WERI-Rb-1 (cell line): ENCODE measurements at regions not wholly inside any gene's neighbourhood (a gene's known extent, or its start where the extent isn't known, plus 50 kb on each side); places are given as distances from the start of the nearest gene placed in this dataset.
"Not testable (repeated sequence)": the region's sequence is repeated elsewhere in the genome, so short reads cannot be mapped to it uniquely, and the experiment has no call there.

ENCODE experiments used
- DNase-seq: peaks from one replicate; pipeline ENCODE4 v3.0.0-alpha.2; 2020
- H3K27ac ChIP-seq: fragments of 250-450 bp; sonication (Bioruptor Pico); 2 replicates; pipeline ENCODE4 v1.5.1; 2020; ENCODE audit warnings: mild to moderate bottlenecking, moderate library complexity
- H3K27me3 ChIP-seq: fragments of 250-450 bp; sonication (Bioruptor Pico); 2 replicates; pipeline ENCODE4 v1.5.1; 2021; ENCODE audit warnings: mild to moderate bottlenecking, low read depth, moderate library complexity; ENCODE audit not compliant: insufficient read depth, severe bottlenecking
- H3K36me3 ChIP-seq: fragments of 250-450 bp; sonication (Bioruptor Pico); 2 replicates; pipeline ENCODE4 v1.5.1; 2020; ENCODE audit warnings: mild to moderate bottlenecking, moderate library complexity
- H3K4me3 ChIP-seq: 2 replicates; pipeline ENCODE4 v1.5.1; 2011; ENCODE audit warnings: low read depth, mild to moderate bottlenecking, control low read depth, low read length
- H3K9me3 ChIP-seq: fragments of 250-450 bp; sonication (Bioruptor Pico); 2 replicates; pipeline ENCODE4 v1.5.1; 2021; ENCODE audit warnings: mild to moderate bottlenecking, moderate library complexity; ENCODE audit not compliant: severe bottlenecking
- TF ChIP-seq, protein P1 (sequence below): IDR thresholded peaks from 2 replicates; pipeline ENCODE4 v1.5.1; 2011; ENCODE audit warnings: low read depth, mild to moderate bottlenecking, control low read depth, inconsistent platforms, low read length

DNA sequence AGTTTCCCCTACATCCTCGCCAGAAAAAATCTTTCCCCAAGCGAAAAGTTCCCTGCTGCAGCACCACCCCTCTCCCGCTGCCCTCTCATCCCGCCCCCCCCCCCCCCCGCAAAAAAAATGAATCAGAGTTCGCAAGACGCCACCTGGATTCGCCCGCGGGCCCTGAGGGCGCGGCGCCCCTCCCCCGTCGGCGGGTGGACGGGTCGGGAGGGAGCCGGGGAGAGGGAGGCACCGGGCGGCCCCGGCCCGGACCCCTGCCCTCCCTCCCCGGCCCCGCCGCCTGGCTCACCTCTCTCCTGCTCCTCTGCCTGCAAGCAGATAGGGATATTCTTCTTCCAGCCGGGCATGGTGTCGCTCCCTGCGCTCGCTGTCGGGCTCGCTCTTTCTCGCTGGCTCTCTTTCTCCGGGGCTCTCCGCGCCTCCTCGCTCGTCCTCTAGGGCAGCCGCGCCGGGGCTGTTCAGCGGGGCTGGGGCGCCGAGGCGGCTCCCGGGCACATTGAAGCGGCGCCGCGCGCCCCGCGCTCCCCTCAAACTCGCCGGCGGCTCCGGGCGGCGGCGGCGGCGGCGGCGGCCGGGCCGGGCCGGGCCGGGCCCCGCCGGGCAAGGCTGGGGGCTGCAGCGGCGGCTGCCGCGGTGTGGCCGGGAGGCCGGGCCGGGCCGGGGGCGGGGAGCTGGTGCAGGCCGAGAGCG is 200.3 kb upstream of the CAND1 start:
- DNase-seq: peak; percentile 54
- no peaks in the 10 kb centered on the region for H3K27me3 ChIP-seq
- H3K4me3 ChIP-seq: peak overlapping the region; percentile 60
- H3K36me3 ChIP-seq: no peaks in the 10 kb centered on the region
- H3K9me3 ChIP-seq: no peaks in the 10 kb centered on the region
- peak overlapping the region; percentile 78 for H3K27ac ChIP-seq
- TF ChIP-seq, protein P1, sequence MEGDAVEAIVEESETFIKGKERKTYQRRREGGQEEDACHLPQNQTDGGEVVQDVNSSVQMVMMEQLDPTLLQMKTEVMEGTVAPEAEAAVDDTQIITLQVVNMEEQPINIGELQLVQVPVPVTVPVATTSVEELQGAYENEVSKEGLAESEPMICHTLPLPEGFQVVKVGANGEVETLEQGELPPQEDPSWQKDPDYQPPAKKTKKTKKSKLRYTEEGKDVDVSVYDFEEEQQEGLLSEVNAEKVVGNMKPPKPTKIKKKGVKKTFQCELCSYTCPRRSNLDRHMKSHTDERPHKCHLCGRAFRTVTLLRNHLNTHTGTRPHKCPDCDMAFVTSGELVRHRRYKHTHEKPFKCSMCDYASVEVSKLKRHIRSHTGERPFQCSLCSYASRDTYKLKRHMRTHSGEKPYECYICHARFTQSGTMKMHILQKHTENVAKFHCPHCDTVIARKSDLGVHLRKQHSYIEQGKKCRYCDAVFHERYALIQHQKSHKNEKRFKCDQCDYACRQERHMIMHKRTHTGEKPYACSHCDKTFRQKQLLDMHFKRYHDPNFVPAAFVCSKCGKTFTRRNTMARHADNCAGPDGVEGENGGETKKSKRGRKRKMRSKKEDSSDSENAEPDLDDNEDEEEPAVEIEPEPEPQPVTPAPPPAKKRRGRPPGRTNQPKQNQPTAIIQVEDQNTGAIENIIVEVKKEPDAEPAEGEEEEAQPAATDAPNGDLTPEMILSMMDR: no peak

DNA sequence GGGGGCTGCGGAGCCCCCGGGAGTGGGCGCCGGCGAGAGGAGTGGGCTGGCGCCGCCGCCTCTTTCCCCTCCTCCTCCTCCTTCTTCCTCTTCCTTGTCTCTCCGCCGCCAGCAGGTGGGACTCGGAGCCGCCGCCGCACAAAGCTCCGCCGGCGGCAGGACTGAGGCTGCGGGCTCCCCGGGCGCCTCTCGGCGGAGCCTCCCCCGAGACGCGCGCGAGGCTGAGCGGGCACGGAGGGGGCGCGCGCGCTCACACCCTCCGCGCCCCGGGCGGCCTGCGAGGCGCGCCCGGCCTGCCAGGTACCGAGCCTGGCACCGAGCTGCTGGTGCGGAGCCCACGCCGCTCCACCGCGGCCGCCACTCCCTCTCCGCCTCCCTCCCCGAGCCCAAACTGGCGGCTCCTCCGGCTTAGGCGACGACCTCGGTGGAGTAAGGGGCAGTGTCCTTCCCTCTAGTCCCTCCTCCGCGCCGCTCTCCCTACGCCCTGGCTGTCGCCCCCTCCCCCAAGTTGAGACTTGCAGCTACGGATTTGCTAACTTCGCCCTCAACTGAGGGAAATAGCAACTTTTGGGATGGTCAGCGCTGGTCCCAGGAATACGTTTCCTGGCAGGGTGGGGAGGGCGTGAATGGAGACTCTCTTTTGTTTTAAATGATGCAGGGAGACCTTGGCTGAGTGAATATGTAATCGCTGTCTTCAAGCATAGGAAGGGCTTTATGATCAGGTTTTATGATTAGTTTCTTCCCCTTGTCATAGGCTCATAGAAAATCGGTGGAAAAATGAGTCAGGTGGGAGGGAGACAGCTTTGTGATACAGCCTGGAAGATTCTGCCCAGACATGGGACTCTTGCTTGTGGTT is 199.5 kb upstream of the CAND1 start:
- peak; percentile 70 for DNase-seq
- Histone ChIP-seq H3K9me3 (no peaks in the 10 kb centered on the region), H3K27ac (peak overlapping the region; percentile 78), H3K4me3 (peak overlapping the region; percentile 60), H3K36me3 (no peaks in the 10 kb centered on the region), H3K27me3 (no peaks in the 10 kb centered on the region)
- TF ChIP-seq, protein P1: no peak

DNA sequence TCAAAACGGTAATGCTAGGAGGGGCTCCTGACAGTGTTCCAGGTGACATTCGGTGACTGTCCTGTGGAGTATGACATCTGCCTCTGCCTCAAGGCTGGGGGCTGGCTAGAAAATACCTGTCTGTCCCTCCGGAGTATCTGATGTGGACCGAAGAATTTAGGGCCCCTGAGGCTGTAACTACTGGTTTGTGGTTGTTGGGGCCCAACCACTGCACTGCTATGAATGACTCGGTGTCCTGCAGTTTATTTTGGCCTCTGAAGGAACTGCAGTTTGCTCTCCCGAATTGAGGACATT is 198.9 kb upstream of the CAND1 start:
- Histone ChIP-seq H3K27me3 (no peaks in the 10 kb centered on the region), H3K27ac (peak overlapping the region; percentile 78), H3K36me3 (no peaks in the 10 kb centered on the region), H3K9me3 (no peaks in the 10 kb centered on the region), H3K4me3 (peak overlapping the region; percentile 60)
- TF ChIP-seq, protein P1: no peak
- DNase-seq: peak; percentile 22

DNA sequence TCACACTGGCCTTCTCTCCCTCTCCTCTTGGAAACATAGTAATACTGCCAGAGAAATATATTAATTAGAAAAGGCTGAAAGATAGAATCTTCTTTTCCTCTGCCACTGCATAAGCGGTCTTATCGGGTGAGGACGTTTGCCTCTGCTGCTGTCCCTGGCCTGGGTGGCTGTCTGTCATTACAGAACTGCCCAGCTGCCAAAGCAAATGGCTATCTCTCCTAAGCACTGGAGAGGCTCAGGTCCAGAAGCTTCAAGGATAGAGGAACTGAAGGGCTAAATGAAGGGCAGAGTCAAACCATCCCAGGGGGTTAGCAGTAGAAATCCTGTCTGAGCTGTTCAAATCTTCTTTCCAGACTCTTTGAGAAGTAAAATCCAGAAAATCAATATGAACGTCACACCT is 198.6 kb upstream of the CAND1 start:
- Histone ChIP-seq H3K27me3 (no peaks in the 10 kb centered on the region), H3K27ac (peak overlapping the region; percentile 78), H3K9me3 (no peaks in the 10 kb centered on the region), H3K36me3 (no peaks in the 10 kb centered on the region), H3K4me3 (peak overlapping the region; percentile 60)
- DNase-seq: peak; percentile 86
- TF ChIP-seq, protein P1: no peak

DNA sequence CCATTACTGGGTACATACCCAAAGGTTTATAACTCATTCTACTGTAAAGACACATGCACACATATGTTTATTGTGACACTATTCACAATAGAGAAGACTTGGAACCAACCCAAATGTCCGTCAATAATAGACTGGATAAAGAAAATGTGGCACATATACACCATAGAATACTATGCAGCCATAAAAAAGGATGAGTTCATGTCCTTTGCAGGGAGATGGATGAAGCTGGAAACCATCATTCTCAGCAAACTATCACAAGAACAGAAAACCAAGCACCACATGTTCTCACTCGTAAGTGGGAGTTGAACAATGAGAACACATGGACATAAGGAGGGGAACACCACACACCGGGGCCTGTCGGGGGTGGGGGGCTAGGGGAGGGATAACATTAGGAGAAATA is 196.9 kb upstream of the CAND1 start:
- not testable (repeated sequence) for H3K4me3 ChIP-seq, H3K36me3 ChIP-seq, H3K27ac ChIP-seq, H3K9me3 ChIP-seq, DNase-seq, H3K27me3 ChIP-seq

DNA sequence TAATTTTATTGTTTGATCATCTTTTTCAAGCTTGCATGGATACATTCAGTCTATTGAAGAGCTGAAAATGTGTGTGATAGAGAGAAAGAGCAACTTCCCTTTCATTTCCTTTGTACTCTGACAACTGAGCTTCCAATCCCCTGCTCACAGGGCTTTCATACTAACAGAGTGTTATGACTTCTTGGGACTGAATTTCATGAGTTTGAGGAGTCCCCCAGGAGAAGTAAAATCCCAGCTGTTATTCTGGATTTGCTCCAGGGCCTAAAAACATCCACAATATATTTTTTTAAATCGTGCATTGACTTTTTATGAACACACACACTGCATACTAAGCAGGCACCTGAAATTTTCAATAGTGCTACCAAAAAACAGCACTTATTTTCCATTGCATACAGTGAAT is 195.8 kb upstream of the CAND1 start:
- Histone ChIP-seq H3K27me3 (no peaks in the 10 kb centered on the region), H3K36me3 (no peaks in the 10 kb centered on the region)

More for the DNA sequence above, 195.8 kb upstream of the CAND1 start:
- TF ChIP-seq, protein P1: no peak
- Histone ChIP-seq H3K9me3 (no peaks in the 10 kb centered on the region), H3K27ac (no peak overlapping the region), H3K4me3 (no peak overlapping the region)
- no peak for DNase-seq
